GM10266 (cell line): ENCODE measurements at regions not wholly inside any gene's neighbourhood (a gene's known extent, or its start where the extent isn't known, plus 50 kb on each side); places are given as distances from the start of the nearest gene placed in this dataset.

Experiments
- DNase-seq: peaks from one replicate; pipeline ENCODE4 v3.0.0; 2012; ENCODE audit errors: extremely low spot score
- CTCF ChIP-seq: IDR thresholded peaks from 2 replicates; pipeline ENCODE4 v1.5.1; 2012; ENCODE audit warnings: mild to moderate bottlenecking, low read depth; ENCODE audit not compliant: control insufficient read depth, insufficient read depth; ENCODE audit errors: missing control alignments

- no peak for TF ChIP-seq CTCF
- no peak for DNase-seq
Observed at GRCh38 chr6:54040545-54040944, 70.7 kb upstream of the MLIP start.

GRCh38 chr6:54041239-54041638 is 70.0 kb upstream of the MLIP start:
- no peak for TF ChIP-seq CTCF
- no peak for DNase-seq

- no peak for DNase-seq
- TF ChIP-seq CTCF = no peak
Observed at GRCh38 chr6:54043360-54043759, 67.9 kb upstream of the MLIP start.

GRCh38 chr6:54044059-54044458 is 67.2 kb upstream of the MLIP start:
- DNase-seq = no peak
- TF ChIP-seq CTCF = no peak

- no peak for DNase-seq
- no peak for TF ChIP-seq CTCF
Observed at GRCh38 chr6:54048782-54049181, 62.5 kb upstream of the MLIP start.

GRCh38 chr6:54050750-54051149 is 60.5 kb upstream of the MLIP start:
- no peak for DNase-seq
- no peak for TF ChIP-seq CTCF

GRCh38 chr6:54053881-54054391 is 57.3 kb upstream of the MLIP start:
- DNase-seq = no peak

More at GRCh38 chr6:54053881-54054391, 57.3 kb upstream of the MLIP start:
- no peak for TF ChIP-seq CTCF
